Stimulated activated CD4-positive, alpha-beta T cell treated with anti-CD3 and anti-CD28 coated beads, Interleukin-1b, Interleukin-23, amount 100 ng/mL, for 48 hours (primary cell): ENCODE measurements at regions not wholly inside any gene's neighbourhood (a gene's known extent, or its start where the extent isn't known, plus 50 kb on each side); places are given as distances from the start of the nearest gene placed in this dataset.

Experiments
- DNase-seq: peaks from one replicate; pipeline ENCODE4 v3.0.0-alpha.2; 2020

- no peak for DNase-seq
These were observed 56.6 kb downstream of the SPRY2 start for GRCh38 chr13:80284290-80284689.

GRCh38 chr13:80278706-80279105, 62.2 kb downstream of the SPRY2 start:
- DNase-seq, result no peak

GRCh38 chr13:80276371-80277289, 64.3 kb downstream of the SPRY2 start:
- no peak for DNase-seq

GRCh38 chr13:80274643-80275042, 66.3 kb downstream of the SPRY2 start:
- no peak for DNase-seq

GRCh38 chr13:80273718-80274117, 67.2 kb downstream of the SPRY2 start:
- DNase-seq, result no peak

GRCh38 chr13:80265348-80265747, 75.6 kb downstream of the SPRY2 start:
- no peak for DNase-seq

- no peak for DNase-seq
These were observed 77.0 kb downstream of the SPRY2 start for GRCh38 chr13:80263745-80264513.

GRCh38 chr13:80262051-80262695, 78.8 kb downstream of the SPRY2 start:
- no peak for DNase-seq

- no peak for DNase-seq
These were observed 81.8 kb downstream of the SPRY2 start for GRCh38 chr13:80259159-80259558.

GRCh38 chr13:80256352-80256932, 84.5 kb downstream of the SPRY2 start:
- DNase-seq, result no peak

- DNase-seq, result no peak
These were observed 85.0 kb downstream of the SPRY2 start for GRCh38 chr13:80255946-80256345.

- no peak for DNase-seq
These were observed 89.5 kb downstream of the SPRY2 start for GRCh38 chr13:80251403-80251802.

GRCh38 chr13:80250213-80250810, 90.6 kb downstream of the SPRY2 start:
- no peak for DNase-seq

- DNase-seq, result no peak
These were observed 91.3 kb downstream of the SPRY2 start for GRCh38 chr13:80249516-80250212.

- DNase-seq, result no peak
These were observed 95.7 kb downstream of the SPRY2 start for GRCh38 chr13:80245162-80245733.

GRCh38 chr13:80244574-80244973, 96.4 kb downstream of the SPRY2 start:
- DNase-seq, result no peak

- no peak for DNase-seq
These were observed 98.0 kb downstream of the SPRY2 start for GRCh38 chr13:80242728-80243427.

GRCh38 chr13:80239571-80240255, 101.2 kb downstream of the SPRY2 start:
- DNase-seq, result no peak

- DNase-seq, result no peak
These were observed 101.8 kb downstream of the SPRY2 start for GRCh38 chr13:80239116-80239515.

GRCh38 chr13:80237646-80238045, 103.3 kb downstream of the SPRY2 start:
- no peak for DNase-seq

- no peak for DNase-seq
These were observed 105.0 kb downstream of the SPRY2 start for GRCh38 chr13:80235967-80236302.
